Astrocyte (in vitro differentiated cells and primary cell): ENCODE measurements at regions not wholly inside any gene's neighbourhood (a gene's known extent, or its start where the extent isn't known, plus 50 kb on each side); places are given as distances from the start of the nearest gene placed in this dataset.

Source experiments
- CTCF ChIP-seq: IDR thresholded peaks from 2 replicates; pipeline ENCODE4 v1.5.1; 2011; ENCODE audit warnings: low read depth, mild to moderate bottlenecking, inconsistent platforms, low read length, moderate library complexity; ENCODE audit not compliant: insufficient read depth
- EZH2 ChIP-seq: IDR thresholded peaks from 2 replicates; pipeline ENCODE4 v1.6.1; 2012; ENCODE audit warnings: mild to moderate bottlenecking, low read length, inconsistent platforms; ENCODE audit not compliant: insufficient read depth

- no peak for TF ChIP-seq EZH2
- no peak for TF ChIP-seq CTCF
Observed at GRCh38 chr7:24201226-24201625, 82.8 kb upstream of the NPY start.
